Hepatocyte (in vitro differentiated cells): ENCODE measurements at regions not wholly inside any gene's neighbourhood (a gene's known extent, or its start where the extent isn't known, plus 50 kb on each side); places are given as distances from the start of the nearest gene placed in this dataset.
A peak's percentile ranks its signal among the peaks of the same experiment; 100 is the strongest.

Experiments used
- DNase-seq: peaks from one replicate; pipeline ENCODE4 v3.0.0-alpha.2; 2016; ENCODE audit warnings: low spot score
- H2AFZ ChIP-seq: fragments of 200-600 bp; sonication (generic); 2 replicates; pipeline ENCODE4 v1.6.0; 2016; ENCODE audit warnings: antibody characterized with exemption, mild to moderate bottlenecking
- H3K27ac ChIP-seq: fragments of 200-600 bp; sonication (generic); 2 replicates; pipeline ENCODE4 v1.5.1; 2016; ENCODE audit warnings: mild to moderate bottlenecking
- H3K27me3 ChIP-seq: fragments of 200-600 bp; sonication (generic); 2 replicates; pipeline ENCODE4 v1.6.1; 2016
- H3K36me3 ChIP-seq: fragments of 200-600 bp; sonication (generic); replicated peaks from 2 replicates; pipeline ENCODE4 v1.5.1; 2016; ENCODE audit warnings: low read depth; ENCODE audit not compliant: insufficient read depth
- H3K4me1 ChIP-seq: fragments of 200-600 bp; sonication (generic); 2 replicates; pipeline ENCODE4 v1.5.1; 2016; ENCODE audit warnings: mild to moderate bottlenecking, moderate library complexity; ENCODE audit not compliant: insufficient read depth
- H3K4me2 ChIP-seq: fragments of 200-600 bp; sonication (generic); 2 replicates; pipeline ENCODE4 v1.6.0; 2016
- H3K4me3 ChIP-seq: fragments of 200-600 bp; sonication (generic); 2 replicates; pipeline ENCODE4 v1.5.1; 2016; ENCODE audit warnings: mild to moderate bottlenecking
- H3K79me2 ChIP-seq: fragments of 200-600 bp; sonication (generic); 2 replicates; pipeline ENCODE4 v1.6.0; 2017; ENCODE audit warnings: mild to moderate bottlenecking
- H3K9me2 ChIP-seq: fragments of 200-600 bp; sonication (generic); replicated peaks from 2 replicates; pipeline ENCODE4 v1.6.0; 2017; ENCODE audit warnings: mild to moderate bottlenecking; ENCODE audit not compliant: insufficient read depth
- H3K9me3 ChIP-seq: fragments of 200-600 bp; sonication (generic); 2 replicates; pipeline ENCODE4 v1.5.1; 2016; ENCODE audit warnings: low read depth, mild to moderate bottlenecking
- H4K20me1 ChIP-seq: fragments of 200-600 bp; sonication (generic); 2 replicates; pipeline ENCODE4 v1.6.0; 2016; ENCODE audit warnings: mild to moderate bottlenecking; ENCODE audit not compliant: insufficient read depth, poor library complexity, severe bottlenecking
- EZH2 ChIP-seq: fragments of 200-600 bp; sonication (generic); IDR thresholded peaks from 2 replicates; pipeline ENCODE4 v1.6.1; 2016; ENCODE audit warnings: antibody characterized with exemption, mild to moderate bottlenecking, borderline replicate concordance
- EZH2phosphoT487 ChIP-seq: fragments of 200-600 bp; sonication (generic); IDR thresholded peaks from one replicate; pipeline ENCODE4 v1.6.1; 2018; ENCODE audit warnings: antibody characterized with exemption, mild to moderate bottlenecking, low read depth, moderate library complexity; ENCODE audit not compliant: unreplicated experiment, severe bottlenecking
- WGBS: methylation state at CpG from one replicate; pipeline ENCODE4 v1.1.6; 2016; ENCODE audit warnings: low lambda C conversion rate; ENCODE audit errors: missing lambda C conversion rate; 5-methylcytosine and 5-hydroxymethylcytosine counted together
- TF ChIP-seq, protein P1 (sequence below): fragments of 200-600 bp; sonication (generic); IDR thresholded peaks from 2 replicates; pipeline ENCODE4 v1.5.1; 2016; ENCODE audit warnings: antibody characterized with exemption, mild to moderate bottlenecking; ENCODE audit not compliant: poor library complexity

DNA sequence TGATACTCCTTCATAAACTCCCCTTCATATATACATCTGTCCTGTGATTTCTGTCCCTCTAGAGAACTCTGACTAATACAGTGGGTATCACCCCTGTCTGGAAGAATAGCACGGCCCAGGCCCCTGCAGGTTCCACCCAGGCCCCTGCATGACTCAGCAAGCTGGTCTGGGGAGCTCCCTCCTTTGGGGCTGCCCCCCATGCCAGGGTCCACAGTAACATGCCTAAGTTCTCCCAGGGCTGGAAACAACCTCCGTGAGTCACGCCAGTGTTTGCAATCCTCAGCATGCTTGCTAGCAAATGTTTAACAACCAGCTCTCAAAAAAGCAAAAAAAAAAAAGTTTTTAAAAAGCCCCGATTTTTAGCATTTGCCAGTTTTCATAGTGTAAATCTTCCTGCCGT, 134.3 kb upstream of the CDH4 start:
- peak overlapping the region; percentile 18 for H3K4me2 ChIP-seq
- H3K9me2 ChIP-seq = no peaks in the 10 kb centered on the region
- no peaks in the 10 kb centered on the region for H3K9me3 ChIP-seq
- 58% methylated on average over 5 of the region's 5 CpGs for WGBS
- H3K36me3 ChIP-seq = no peaks in the 10 kb centered on the region
- H3K79me2 ChIP-seq = no peaks in the 10 kb centered on the region
- H4K20me1 ChIP-seq = no peaks in the 10 kb centered on the region
- H3K4me1 ChIP-seq = no peaks in the 10 kb centered on the region
- no peak overlapping the region for H3K4me3 ChIP-seq
- H3K27ac ChIP-seq = no peak overlapping the region
- peaks cover 5% of the 10 kb centered on the region for H3K27me3 ChIP-seq
- DNase-seq = peak; percentile 72
- TF ChIP-seq EZH2phosphoT487 = no peak
- no peak for TF ChIP-seq EZH2
- TF ChIP-seq, protein P1, sequence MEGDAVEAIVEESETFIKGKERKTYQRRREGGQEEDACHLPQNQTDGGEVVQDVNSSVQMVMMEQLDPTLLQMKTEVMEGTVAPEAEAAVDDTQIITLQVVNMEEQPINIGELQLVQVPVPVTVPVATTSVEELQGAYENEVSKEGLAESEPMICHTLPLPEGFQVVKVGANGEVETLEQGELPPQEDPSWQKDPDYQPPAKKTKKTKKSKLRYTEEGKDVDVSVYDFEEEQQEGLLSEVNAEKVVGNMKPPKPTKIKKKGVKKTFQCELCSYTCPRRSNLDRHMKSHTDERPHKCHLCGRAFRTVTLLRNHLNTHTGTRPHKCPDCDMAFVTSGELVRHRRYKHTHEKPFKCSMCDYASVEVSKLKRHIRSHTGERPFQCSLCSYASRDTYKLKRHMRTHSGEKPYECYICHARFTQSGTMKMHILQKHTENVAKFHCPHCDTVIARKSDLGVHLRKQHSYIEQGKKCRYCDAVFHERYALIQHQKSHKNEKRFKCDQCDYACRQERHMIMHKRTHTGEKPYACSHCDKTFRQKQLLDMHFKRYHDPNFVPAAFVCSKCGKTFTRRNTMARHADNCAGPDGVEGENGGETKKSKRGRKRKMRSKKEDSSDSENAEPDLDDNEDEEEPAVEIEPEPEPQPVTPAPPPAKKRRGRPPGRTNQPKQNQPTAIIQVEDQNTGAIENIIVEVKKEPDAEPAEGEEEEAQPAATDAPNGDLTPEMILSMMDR = no peak
- H2AFZ ChIP-seq = no peak overlapping the region

DNA sequence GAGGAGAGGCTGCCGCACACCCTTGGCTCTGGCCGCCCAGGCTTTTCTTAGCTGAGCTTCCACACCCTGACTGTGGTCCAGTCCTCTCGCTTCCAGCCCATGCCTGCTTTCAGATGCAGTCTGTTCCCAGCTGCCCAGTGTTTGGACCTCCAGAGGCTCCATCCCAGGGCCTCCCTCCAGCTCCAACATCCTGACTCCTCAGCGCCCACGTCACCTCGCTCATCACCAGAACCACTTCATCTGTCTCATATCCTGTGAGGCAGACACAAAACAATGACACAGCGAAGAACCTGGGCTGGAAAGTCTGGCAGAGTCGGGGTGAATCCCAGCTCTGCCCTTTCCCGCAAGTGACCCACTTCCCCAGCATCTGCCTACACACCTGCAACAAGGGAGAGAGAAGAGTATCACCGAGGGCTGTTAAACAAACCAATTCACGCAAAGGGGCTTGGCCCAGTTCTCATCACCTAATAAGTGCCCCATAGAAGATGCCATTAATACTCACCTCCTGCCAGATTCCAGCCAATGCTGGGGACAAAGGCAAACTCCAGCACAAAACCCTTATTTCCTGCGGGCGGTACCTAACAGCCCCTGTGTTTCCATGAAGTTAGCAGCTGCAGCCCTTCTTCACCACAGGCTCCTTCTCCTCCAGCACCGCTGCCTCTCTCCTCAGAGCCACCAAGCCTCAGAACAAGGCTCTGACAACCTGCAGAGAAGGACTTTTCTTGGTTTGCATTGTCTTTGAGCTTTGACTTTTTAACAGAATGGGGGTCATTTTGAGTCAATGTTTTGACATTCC, 133.4 kb upstream of the CDH4 start:
- H3K9me2 ChIP-seq = no peaks in the 10 kb centered on the region
- TF ChIP-seq EZH2 = no peak
- TF ChIP-seq, protein P1 = no peak
- no peak for TF ChIP-seq EZH2phosphoT487
- H3K4me2 ChIP-seq = no peak overlapping the region
- DNase-seq = no peak
- H3K9me3 ChIP-seq = no peaks in the 10 kb centered on the region
- H4K20me1 ChIP-seq = no peaks in the 10 kb centered on the region
- H3K4me1 ChIP-seq = no peaks in the 10 kb centered on the region
- no peaks in the 10 kb centered on the region for H3K79me2 ChIP-seq
- no peaks in the 10 kb centered on the region for H3K36me3 ChIP-seq
- H3K27ac ChIP-seq = no peak overlapping the region
- peaks cover 5% of the 10 kb centered on the region for H3K27me3 ChIP-seq
- H3K4me3 ChIP-seq = no peak overlapping the region
- 90% methylated on average over 14 of the region's 14 CpGs for WGBS
- no peak overlapping the region for H2AFZ ChIP-seq

DNA sequence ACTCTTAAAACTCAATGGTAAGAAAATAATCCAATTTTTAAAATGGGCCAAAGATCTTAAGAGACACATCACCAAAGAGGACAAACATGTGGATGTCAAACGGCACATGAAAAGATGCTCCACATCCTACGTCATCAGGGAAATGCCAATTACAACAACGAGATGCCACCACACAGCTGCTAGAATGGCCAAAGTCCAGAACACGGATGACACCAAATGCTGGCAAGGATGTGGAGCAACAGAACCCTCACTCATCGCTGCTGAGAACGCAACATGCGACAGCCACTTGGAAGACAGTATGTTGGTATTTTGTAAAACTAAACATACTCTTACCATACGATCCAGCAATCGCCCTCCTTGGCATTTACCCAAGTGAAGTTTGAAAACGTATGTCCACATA, 132.8 kb upstream of the CDH4 start:
- H3K4me2 ChIP-seq = no peak overlapping the region
- H3K4me1 ChIP-seq = no peaks in the 10 kb centered on the region
- H3K9me3 ChIP-seq = no peaks in the 10 kb centered on the region
- no peaks in the 10 kb centered on the region for H3K36me3 ChIP-seq
- TF ChIP-seq, protein P1 = no peak
- no peak overlapping the region for H3K4me3 ChIP-seq
- peaks cover 5% of the 10 kb centered on the region for H3K27me3 ChIP-seq
- DNase-seq = no peak
- no peak overlapping the region for H2AFZ ChIP-seq
- H4K20me1 ChIP-seq = no peaks in the 10 kb centered on the region
- H3K9me2 ChIP-seq = no peaks in the 10 kb centered on the region
- H3K27ac ChIP-seq = no peak overlapping the region
- WGBS = 82% methylated on average over 10 of the region's 10 CpGs
- H3K79me2 ChIP-seq = no peaks in the 10 kb centered on the region
